Fibroblast of lung (primary cell): ENCODE measurements at regions not wholly inside any gene's neighbourhood (a gene's known extent, or its start where the extent isn't known, plus 50 kb on each side); places are given as distances from the start of the nearest gene placed in this dataset.

Source experiments
- DNase-seq, 2 donors: peaks; one replicate each; pipeline versions ENCODE4 v3.0.0 to v3.0.0-alpha.2; 2010; ENCODE audit warnings: low read depth in 2 of 2
- H2AFZ ChIP-seq: 2 replicates; pipeline ENCODE4 v1.5.1; 2012; ENCODE audit warnings: low read length, control low read depth, inconsistent platforms
- H3K27ac ChIP-seq: 2 replicates; pipeline ENCODE4 v1.5.1; 2011; ENCODE audit warnings: low read length, control low read depth; ENCODE audit not compliant: insufficient read depth
- H3K27me3 ChIP-seq: 2 replicates; pipeline ENCODE4 v1.5.1; 2011; ENCODE audit warnings: mild to moderate bottlenecking, low read length; ENCODE audit not compliant: control insufficient read depth, insufficient read depth
- H3K36me3 ChIP-seq: 2 replicates; pipeline ENCODE4 v1.5.1; 2011; ENCODE audit warnings: low read length; ENCODE audit not compliant: control insufficient read depth, insufficient read depth
- H3K4me1 ChIP-seq: 2 replicates; pipeline ENCODE4 v1.5.1; 2011; ENCODE audit warnings: low read length; ENCODE audit not compliant: control insufficient read depth, insufficient read depth; ENCODE audit errors: extremely low read depth
- H3K4me2 ChIP-seq: 2 replicates; pipeline ENCODE4 v1.5.1; 2011; ENCODE audit warnings: low read length, control low read depth; ENCODE audit not compliant: insufficient read depth; ENCODE audit errors: extremely low read depth
- H3K4me3 ChIP-seq, 4 experiments: fragments of 200-600 bp in 1 of 4; sonication (generic) in 1 of 4; replicated peaks in 1 of 4; 2 replicates each; pipeline ENCODE4 v1.5.1; 2011 to 2016; ENCODE audit warnings: low read length in 4 of 4, low read depth in 3 of 4, mild to moderate bottlenecking in 3 of 4, control low read depth in 2 of 4, inconsistent platforms in 1 of 4, mixed read lengths in 1 of 4; ENCODE audit not compliant: insufficient read depth in 1 of 4; ENCODE audit errors: control extremely low read depth in 1 of 4
- H3K79me2 ChIP-seq: 2 replicates; pipeline ENCODE4 v1.5.1; 2012; ENCODE audit warnings: mild to moderate bottlenecking, low read length, inconsistent platforms; ENCODE audit not compliant: control insufficient read depth, insufficient read depth
- H3K9ac ChIP-seq: 2 replicates; pipeline ENCODE4 v1.5.1; 2011; ENCODE audit warnings: mild to moderate bottlenecking, low read length, control low read depth; ENCODE audit not compliant: insufficient read depth
- H3K9me3 ChIP-seq: 2 replicates; pipeline ENCODE4 v1.5.1; 2012; ENCODE audit warnings: low read depth, low read length; ENCODE audit not compliant: control insufficient read depth, insufficient read depth
- H4K20me1 ChIP-seq: 2 replicates; pipeline ENCODE4 v1.5.1; 2011; ENCODE audit warnings: low read length; ENCODE audit not compliant: control insufficient read depth, insufficient read depth; ENCODE audit errors: extremely low read depth
- EZH2 ChIP-seq: IDR thresholded peaks from 2 replicates; pipeline ENCODE4 v1.5.1; 2012; ENCODE audit warnings: low read length, control low read depth, mild to moderate bottlenecking; ENCODE audit errors: missing control alignments
- TF ChIP-seq, protein P1 (sequence below), 2 donors: IDR thresholded peaks in 1 of 2; conservative IDR thresholded peaks in 1 of 2; 1 replicate in 1 of 2; 2 replicates in 1 of 2; pipeline ENCODE4 v1.5.1; 2011 to 2012; ENCODE audit warnings: low read length in 2 of 2, control low read depth in 1 of 2, inconsistent platforms in 1 of 2, low read depth in 1 of 2, mild to moderate bottlenecking in 1 of 2

DNA sequence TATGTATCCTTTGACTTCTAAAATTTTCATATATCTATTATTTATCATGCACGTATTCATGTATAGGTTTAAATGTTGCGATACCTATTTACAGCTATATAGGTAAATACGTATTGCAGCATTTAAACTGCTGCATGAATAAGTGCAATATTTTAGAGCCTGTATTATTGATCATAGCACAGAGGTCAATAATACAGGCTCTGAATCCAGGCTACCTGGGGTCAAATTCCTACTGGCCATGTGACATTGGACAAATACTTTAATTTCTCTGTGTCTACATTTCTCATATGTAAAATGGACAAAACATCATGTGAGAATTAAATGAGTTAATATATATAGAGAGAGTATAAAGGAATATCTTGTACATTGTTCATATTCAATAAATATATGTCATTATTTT, 352.9 kb upstream of the ROBO2 start:
- Histone ChIP-seq H3K4me1 (no peaks in the 10 kb centered on the region), H3K4me3 (no peak overlapping the region), H3K9ac (no peak overlapping the region), H3K27ac (no peak overlapping the region), H3K79me2 (no peaks in the 10 kb centered on the region), H3K27me3 (no peaks in the 10 kb centered on the region), H3K9me3 (no peaks in the 10 kb centered on the region), H3K36me3 (no peaks in the 10 kb centered on the region), H4K20me1 (no peaks in the 10 kb centered on the region), H2AFZ (no peak overlapping the region), H3K4me2 (no peak overlapping the region)
- TF ChIP-seq EZH2 = no peak
- TF ChIP-seq, protein P1, sequence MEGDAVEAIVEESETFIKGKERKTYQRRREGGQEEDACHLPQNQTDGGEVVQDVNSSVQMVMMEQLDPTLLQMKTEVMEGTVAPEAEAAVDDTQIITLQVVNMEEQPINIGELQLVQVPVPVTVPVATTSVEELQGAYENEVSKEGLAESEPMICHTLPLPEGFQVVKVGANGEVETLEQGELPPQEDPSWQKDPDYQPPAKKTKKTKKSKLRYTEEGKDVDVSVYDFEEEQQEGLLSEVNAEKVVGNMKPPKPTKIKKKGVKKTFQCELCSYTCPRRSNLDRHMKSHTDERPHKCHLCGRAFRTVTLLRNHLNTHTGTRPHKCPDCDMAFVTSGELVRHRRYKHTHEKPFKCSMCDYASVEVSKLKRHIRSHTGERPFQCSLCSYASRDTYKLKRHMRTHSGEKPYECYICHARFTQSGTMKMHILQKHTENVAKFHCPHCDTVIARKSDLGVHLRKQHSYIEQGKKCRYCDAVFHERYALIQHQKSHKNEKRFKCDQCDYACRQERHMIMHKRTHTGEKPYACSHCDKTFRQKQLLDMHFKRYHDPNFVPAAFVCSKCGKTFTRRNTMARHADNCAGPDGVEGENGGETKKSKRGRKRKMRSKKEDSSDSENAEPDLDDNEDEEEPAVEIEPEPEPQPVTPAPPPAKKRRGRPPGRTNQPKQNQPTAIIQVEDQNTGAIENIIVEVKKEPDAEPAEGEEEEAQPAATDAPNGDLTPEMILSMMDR (conservative IDR thresholded peaks at IDR 0.05 in 1 of 2, IDR thresholded peaks at IDR 0.05 in 1 of 2; ENCODE audit: low read depth in 1 of 2, low read length in 2 of 2) = no peak
- no peak for DNase-seq

DNA sequence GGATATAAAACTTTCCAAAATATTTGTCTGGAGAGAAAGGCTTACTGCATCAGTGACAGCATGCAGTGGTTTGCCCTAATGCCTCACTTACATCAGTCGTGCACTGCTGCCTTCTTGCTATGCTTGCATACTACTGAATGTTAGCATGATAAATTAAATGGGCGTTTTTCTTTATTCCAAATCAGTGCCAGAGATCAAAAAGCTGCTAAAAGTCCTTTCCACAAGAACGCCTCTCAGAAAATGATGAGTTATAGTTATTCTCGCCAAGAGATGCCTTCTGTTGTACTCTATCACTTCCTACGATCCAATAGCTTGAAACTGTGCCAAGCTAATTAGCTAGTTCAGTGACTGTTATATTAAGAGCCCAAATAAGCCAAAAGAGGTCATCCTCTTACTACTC, 345.8 kb upstream of the ROBO2 start:
- H2AFZ ChIP-seq = no peak overlapping the region
- TF ChIP-seq EZH2 = no peak
- TF ChIP-seq, protein P1 (conservative IDR thresholded peaks at IDR 0.05 in 1 of 2, IDR thresholded peaks at IDR 0.05 in 1 of 2; ENCODE audit: low read depth in 1 of 2, low read length in 2 of 2) = no peak
- no peak overlapping the region for H3K4me2 ChIP-seq
- H4K20me1 ChIP-seq = no peaks in the 10 kb centered on the region
- no peak overlapping the region for H3K27ac ChIP-seq
- no peaks in the 10 kb centered on the region for H3K36me3 ChIP-seq
- H3K9ac ChIP-seq = no peak overlapping the region
- no peaks in the 10 kb centered on the region for H3K9me3 ChIP-seq
- no peaks in the 10 kb centered on the region for H3K27me3 ChIP-seq
- no peaks in the 10 kb centered on the region for H3K79me2 ChIP-seq
- H3K4me3 ChIP-seq = no peak overlapping the region
- no peak for DNase-seq
- H3K4me1 ChIP-seq = no peaks in the 10 kb centered on the region

DNA sequence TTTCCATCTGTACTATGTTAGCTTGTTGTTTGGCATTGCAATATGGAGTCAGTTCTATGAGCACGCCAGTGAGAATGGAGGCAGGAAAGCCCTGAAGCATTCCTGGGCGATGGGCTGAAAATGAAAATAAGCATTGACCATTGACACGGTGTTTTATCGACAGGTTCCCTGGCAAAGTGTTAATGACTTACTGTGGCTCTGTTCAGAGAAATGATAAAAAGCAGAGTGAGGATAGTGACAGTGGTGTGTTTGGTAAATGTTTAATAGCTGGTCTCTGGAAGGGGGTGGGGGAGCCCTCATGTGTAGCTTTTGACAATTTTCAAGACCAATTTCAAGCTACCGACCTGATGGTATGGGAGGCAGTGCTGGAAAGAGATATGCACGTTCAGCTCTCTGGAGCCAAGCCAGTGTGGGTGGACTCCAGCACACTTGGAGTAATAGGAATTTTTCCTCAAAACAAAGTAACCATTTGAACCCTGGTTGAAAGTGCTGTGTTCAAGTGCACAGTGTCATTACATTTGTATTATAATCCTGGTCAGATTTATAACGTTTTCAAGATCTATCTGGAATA, 341.7 kb upstream of the ROBO2 start:
- H3K27ac ChIP-seq = no peak overlapping the region
- H3K79me2 ChIP-seq = no peaks in the 10 kb centered on the region
- no peak for TF ChIP-seq EZH2
- TF ChIP-seq, protein P1 (conservative IDR thresholded peaks at IDR 0.05 in 1 of 2, IDR thresholded peaks at IDR 0.05 in 1 of 2; ENCODE audit: low read depth in 1 of 2, low read length in 2 of 2) = no peak
- H3K4me2 ChIP-seq = no peak overlapping the region
- H3K27me3 ChIP-seq = no peaks in the 10 kb centered on the region
- no peaks in the 10 kb centered on the region for H4K20me1 ChIP-seq
- no peaks in the 10 kb centered on the region for H3K4me1 ChIP-seq
- H3K36me3 ChIP-seq = no peaks in the 10 kb centered on the region
- H2AFZ ChIP-seq = no peak overlapping the region
- H3K9ac ChIP-seq = no peak overlapping the region
- no peak overlapping the region for H3K4me3 ChIP-seq
- no peaks in the 10 kb centered on the region for H3K9me3 ChIP-seq
- DNase-seq = no peak
